Activated gamma-delta T cell treated with anti-CD3 and anti-CD28 coated beads, Interleukin-2, amount 50 U/mL, for 16 hours (primary cell): ENCODE measurements at regions not wholly inside any gene's neighbourhood (a gene's known extent, or its start where the extent isn't known, plus 50 kb on each side); places are given as distances from the start of the nearest gene placed in this dataset.
"Not testable (repeated sequence)": the region's sequence is repeated elsewhere in the genome, so short reads cannot be mapped to it uniquely, and the experiment has no call there.

Source experiments
- DNase-seq: peaks from one replicate; pipeline ENCODE4 v3.0.0-alpha.2; 2020; ENCODE audit warnings: low read depth

DNA sequence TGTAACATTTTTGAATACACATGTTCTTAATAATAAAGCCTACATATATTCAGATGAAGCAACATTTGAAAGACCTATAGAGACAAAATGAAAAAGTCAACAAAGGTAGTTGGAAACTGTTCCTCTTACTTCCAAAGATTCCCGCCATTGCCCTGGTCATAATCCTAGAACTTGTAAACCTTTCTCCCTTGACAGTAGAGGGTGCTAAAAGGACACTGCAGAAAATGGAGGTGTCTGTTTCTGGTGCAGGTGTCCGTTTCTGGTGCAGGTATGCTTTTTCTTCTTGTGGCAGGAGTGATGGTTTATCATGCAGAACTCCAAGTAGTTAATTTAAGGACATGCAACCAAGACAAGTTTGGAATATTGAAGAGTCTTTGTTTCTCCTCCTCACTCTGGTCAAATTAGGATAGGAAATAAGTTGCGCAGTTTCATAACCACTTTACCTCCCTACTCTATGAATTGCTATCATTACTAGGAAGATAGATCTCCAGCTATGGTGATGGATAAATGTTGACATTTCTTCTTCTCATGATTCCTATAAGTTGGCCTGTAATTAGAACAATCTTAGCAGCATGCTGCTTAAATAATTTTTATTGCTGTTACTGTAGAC lies 56.0 kb upstream of the FAM174A start:
- no peak for DNase-seq

DNA sequence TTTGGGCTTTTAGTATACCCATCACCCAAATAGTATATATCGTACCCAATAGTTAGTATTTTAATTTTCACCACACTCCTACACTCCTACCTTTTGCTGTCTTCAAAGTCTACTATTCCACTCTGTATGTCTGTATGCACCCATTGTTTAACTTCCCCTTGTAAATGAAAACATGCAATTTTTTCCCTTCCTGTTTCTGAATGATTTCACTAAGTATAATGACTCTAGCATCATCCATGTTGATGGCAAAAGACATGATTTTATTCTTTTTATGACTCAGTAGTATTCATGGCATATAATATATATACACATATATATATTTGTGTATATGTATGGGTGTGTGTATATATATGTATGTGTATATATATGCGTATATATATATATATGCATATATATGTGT lies 63.1 kb upstream of the FAM174A start:
- DNase-seq: no peak

DNA sequence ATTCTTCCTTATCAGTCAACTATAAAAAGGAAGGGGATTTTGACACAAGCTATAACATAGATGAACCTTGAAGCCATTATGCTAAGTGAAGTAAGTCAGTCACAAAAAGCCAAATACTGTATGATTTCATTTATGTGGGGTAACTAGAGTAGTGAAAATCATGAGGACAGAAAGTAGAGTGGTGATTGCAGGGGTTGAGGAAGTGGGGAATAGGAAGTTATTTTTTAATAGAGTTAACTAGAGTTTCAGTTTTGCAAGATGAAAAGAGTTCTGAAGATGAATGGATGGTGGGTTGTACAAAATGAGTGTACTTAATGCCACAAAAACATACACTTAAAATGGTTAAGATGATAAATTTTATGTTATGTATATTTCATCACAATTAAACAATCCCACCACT lies 65.4 kb upstream of the FAM174A start:
- no peak for DNase-seq

DNA sequence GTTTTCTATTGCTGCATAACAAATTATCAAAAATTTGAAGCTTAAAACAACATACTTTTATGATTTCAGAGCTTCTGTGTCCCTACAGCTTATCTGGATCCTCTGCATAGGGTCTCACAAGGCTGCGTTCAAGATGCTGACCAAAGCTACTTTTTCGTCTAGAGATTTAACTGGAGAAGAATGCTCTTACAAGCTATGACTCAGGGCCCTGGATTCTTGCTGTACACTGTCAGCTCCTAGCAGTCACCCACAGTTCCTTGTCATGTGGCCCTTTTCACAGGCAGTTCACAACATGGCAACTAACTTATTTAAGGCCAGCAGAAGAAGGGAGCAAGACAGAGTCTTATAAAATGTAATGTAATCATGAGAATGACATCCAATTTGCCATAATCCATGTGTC lies 70.8 kb upstream of the FAM174A start:
- DNase-seq: no peak

DNA sequence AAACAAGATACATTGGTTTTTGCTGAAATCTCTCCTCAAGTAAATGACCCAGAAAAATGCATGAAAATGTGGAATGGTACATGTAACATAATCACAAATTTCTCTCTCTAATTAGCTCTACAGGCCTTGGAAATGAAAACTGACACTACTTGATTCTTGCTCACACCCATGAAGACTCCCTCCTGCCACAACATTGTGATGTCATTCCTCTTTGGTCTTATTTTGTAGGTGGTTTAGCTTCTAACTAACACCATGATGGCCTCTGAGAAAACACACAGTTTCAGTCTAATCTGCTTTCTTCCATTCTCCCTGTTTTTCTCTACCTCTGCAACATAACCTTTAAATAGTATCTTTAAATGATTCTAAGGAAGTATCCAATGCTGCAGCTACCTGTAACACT lies 78.6 kb upstream of the FAM174A start:
- DNase-seq: no peak

DNA sequence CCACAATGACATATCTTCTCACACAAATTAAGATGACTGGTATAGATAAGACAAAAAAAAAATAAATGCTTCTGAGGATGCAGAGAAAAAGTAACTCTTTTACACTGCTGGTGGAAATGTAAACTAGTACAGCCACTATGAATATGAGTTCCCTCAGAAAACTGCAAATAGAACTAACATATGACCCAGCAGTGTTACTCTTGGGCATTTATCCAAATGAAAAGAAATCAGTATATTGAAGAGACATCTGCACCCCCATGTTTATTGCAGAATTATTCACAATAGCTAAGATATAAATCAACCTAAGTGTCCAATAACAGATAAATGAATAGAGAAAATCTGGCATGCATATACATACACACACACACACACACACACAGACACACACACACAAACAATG lies 83.0 kb upstream of the FAM174A start:
- no peak for DNase-seq

DNA sequence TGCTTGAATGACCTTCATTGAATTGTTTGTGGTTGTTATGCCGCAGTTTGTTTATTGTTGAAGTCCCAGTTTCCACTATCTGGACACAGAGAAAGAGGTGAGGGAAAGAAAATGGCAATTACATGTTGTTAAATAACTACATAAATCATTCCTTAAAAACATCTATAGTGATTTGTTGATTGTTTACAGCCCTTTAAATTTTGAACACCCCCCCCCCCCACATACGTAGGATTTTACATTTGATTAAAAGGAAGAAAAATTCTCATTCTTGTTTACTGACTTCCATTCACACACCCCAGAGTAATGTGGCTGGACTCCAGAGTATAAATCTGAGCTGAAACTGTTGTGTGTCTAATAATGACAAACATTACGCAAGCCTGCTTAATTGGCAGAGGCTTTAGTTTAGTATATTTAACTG lies 87.1 kb upstream of the FAM174A start:
- DNase-seq: no peak

DNA sequence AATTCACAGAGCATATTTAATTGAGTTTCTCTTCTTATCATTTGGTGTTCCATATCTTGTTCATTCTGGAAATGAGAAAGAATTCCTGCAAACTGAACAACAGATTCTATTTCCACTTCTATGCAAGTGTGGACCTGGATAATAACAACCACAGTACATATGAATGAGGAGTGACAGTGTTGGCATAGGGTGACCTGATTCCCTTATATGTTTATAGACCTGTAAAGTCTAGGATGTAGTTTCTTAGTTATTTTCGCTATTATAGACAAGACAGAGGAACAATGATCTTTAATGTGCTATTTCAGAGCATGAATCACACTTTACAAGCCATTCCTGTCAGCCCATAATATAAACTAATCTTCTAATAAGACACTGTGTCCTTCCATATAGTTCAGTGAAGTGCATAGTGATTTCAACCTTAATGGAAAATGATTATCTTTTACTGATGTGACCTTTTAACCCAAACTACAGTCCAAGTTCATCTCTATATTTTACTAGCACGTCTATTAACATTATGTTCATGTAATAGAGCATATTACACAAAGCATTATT lies 88.2 kb upstream of the FAM174A start:
- no peak for DNase-seq

DNA sequence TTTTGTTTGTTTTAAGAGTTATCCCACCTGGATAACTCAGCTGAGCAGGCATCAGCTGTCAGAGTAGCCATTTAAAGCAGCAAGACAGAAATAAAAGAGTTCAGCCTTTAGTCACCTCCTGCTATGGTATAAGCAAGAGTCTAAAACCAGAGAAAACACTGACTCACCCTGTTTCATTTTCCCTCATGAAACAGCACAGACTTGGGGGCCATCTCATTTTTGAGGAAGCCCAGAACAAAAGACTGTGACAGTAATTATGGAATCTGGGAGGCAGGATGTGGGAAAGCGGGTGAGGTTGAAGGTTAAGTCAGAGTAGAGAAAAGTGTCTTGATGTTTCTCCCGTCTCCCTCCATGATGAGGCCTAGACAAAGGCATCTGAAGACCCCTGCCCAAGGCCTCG lies 90.2 kb upstream of the FAM174A start:
- DNase-seq: no peak

DNA sequence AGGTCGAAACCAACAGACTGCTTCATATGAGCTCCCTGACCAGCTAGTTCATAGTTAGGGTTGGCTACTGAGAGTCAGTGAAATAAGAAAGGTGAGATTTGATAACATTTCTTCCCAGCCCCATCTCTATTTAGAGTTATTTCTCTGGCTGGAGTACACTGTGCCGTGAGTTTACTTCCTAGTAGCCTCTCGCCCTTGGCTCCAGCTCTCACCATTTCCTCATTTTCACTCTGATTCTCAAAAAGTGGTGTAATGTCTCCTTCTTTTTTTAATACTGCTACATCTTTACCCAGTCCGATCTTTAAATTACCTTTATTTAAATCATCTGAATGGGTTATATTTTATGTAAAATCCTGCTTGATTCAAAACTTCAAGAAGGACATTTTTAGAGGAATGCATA lies 100.4 kb upstream of the FAM174A start:
- DNase-seq: no peak

DNA sequence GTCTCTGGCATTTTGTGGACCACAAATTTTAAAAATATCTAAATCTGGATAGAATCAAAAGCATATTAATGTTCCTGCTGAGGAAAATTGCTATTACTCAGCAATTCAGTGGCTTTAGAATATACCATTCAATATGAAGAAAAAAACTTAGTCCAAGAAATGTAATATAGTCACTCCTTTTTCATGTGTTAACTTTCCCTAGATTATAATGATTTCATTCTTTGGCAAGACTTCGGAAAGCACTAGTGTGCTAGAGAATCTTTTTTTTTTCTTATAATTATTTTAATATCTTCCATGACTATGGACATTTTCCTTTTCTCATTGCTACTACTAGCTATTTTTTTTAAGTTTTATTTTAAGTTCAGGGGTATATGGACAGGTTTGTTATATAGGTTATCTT lies 102.4 kb upstream of the FAM174A start:
- no peak for DNase-seq

DNA sequence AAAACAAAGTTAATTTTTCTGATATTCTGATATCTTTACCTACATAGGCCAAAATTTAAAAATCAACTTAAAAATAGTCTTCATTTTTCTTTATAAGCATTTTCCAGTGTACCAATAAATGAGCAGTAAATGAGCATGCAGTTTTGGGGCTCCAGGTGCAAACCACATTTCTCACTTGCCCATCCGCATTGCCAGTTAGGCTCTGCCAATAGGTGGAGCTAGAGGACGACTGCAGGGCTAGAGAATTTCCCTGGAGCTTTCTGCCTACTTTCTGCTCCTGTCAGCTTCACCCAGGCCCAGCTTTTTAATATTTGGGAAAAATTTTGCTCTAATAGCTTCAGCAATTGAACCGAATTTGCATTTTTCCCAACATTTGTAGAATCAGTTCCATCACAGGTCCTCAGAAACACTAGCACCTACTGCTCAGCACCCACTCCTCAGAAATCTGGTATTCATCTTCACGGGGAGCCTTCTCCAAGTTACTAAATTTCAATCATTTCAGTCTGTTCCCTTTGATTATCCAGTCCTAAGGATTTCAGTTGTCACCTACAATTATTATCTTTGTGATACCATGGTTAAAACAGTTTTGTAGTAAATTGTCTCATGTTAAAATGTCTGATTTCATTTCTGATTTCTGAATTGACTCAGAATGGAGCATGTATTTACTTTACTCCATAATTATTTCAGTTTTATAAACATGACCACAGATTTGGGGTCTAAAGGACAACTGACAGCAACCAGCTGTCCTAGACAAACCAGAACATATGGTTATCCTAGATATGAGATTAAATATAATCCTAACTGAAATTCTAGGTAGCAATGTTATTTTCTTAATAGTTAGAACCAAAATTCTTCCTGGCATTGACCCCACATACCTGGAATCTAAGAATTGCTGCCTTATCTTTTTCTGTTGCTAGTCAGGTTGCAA lies 104.6 kb upstream of the FAM174A start:
- DNase-seq: peak; percentile 20

DNA sequence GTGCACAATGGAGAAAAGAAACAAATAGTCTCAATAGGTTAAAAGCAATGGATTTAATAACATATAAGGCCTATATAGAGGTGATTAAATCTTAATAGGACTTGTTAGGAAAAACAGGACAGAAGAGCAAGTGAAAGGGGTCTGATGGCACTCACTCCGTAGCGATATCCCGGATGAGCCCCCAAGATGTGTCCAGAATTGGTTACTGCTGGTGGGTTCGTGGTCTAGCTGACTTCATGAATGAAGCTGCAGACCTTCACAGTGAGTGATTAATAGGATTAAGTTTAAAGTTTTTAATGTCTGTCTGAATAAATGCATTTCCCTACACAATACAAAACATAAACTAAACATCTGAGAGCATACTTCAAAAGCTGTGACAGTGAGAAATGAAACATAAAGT lies 110.4 kb upstream of the FAM174A start:
- no peak for DNase-seq

DNA sequence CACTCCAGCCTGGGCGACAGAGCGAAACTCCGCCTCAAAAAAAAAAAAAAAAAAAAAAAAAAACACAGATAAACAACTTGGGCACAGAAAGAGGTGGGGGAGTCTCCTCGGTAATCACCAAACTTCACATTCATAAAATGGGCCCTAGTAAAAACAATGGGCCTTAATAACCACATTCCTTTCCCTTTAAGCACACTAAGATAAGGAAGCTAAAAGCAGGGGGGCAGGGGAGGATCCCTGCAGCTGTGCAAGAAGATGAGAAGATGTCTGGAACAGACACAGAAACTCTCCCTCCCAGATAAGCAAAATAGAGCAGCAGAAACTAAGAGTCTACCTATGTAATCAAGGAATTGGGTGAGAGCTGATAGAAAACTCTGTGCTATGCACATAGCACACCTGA lies 111.2 kb upstream of the FAM174A start:
- DNase-seq: no peak

DNA sequence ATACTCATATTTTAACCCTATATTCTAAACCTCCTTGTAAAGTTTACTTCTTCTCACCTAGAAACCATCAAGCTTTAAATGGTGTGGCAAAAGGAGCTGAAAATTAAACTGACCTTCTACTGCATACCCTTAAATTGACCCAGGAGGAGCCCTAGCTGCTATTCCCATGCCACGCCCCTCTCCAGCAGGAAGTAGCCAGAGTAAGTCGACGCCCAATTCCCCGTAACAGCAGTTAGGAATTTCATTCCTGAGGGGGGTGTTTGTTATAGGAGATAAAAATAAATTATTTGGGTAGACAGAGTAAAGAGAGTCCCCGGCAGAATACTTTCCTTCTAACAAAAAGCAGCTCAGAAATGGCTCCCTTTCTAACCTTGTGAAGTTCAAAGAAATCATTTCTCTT lies 111.8 kb upstream of the FAM174A start:
- no peak for DNase-seq

DNA sequence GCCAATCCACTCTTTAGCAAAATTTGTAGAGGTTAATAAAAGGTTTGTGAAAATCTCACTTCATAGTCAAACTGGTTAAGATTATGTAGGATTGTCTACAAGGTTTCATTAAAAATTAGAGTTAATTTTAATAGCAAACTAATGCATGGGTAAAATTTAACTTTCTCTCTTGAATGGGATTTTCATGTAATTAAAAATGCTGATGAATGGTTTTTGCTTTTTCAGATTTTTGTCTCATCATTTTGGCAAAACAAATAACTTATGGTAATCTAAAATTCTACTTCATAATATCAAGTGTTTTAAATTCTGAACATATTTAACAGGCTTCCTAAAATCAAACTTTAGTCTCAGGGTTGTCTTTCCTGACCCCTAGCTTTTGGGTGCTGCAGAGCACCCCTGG lies 113.8 kb upstream of the FAM174A start:
- DNase-seq: no peak

DNA sequence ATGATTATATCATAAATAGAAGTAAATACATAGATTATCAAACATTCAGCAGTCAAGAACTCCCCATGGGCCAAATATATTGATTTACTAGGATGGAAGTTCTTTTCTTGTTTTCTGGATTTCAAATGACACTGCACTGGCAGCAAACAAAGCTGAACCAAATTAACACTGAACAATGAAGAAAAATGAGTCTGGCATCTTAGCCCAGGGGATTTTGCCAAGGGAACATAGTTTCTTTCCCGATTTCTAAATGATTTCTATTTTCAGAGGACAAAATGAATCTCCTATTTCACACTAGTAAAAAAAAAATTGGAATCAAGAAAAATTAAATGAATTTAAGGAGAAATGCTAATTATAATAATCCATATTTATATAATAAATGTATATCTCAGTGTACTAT lies 116.9 kb upstream of the FAM174A start:
- no peak for DNase-seq

DNA sequence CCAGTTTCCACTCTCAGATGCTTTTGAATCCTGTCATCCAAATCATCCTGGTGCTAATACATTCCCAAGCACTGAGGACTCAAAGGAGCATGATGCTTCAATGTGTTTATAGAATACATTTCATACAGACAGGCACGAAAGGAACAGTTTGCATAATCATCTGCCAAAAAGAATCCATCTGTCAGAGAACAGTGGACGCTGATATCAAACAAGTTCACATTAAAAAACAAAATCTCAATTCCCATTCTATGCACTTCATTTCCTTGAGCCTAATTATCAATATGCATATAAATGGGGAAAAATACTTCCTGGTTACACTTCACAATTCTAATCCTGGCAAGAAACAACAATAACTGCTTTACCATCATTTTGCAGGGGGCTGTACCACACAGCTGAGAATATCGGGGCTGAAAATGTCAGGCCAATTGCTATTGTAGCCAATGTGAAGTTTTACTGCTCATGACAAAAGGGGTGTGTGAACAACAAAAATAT lies 125.5 kb upstream of the FAM174A start:
- DNase-seq: no peak

DNA sequence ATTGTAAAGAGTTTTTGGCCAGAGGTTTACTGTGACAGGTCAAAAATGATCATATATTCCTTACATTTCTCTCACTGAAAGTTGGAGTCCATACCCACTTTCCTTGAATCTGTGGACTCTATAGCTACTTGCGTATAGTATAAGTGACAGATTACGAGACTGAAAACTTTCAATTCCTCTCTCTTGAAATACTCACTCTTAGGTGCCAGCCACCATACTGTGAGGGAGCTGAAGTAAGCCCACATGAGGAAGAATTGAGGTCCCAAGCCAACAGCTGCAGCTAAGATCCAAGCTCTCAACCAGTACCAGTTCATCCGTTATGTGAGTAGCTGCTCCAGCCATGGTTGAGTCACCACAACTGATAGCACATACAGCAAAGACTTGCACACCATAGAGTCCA lies 128.1 kb upstream of the FAM174A start:
- DNase-seq: no peak

DNA sequence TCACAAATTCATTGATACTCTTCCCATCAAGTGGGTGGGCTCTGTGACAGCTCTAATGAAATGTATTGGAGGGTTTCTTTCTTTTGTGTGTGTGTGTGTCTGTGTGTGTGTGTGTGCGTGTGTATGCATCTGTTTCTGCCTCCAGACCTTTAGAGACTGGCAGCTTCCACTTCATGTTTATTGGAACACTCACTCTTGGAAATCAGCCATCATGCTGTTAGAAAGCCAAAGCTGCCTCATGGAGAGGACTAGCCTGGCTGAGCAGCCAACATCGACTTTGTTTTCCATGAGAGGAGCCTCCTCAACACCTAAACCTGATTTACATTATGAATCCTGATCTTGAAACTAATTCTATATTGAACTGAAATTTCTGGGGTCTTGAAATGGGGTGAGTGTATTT lies 128.5 kb upstream of the FAM174A start:
- no peak for DNase-seq

DNA sequence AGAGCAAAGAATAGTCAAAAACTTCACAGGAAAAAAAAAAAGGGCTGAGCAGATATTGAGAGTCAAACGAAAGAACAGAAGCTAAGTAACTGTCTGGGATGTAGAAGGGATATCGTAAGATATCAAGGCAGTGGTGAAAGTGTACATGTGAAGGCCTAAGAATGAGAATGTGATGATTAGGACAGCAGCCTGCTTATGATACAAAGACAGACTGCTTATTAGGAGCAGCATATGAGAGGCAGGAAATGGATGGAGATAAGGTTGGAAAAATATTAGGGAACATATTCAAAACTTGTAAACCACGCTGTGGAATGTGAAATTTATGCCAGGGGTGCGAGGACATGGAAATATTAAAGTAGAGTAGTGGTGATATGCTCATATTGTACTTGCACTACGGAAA lies 133.1 kb upstream of the FAM174A start:
- no peak for DNase-seq

DNA sequence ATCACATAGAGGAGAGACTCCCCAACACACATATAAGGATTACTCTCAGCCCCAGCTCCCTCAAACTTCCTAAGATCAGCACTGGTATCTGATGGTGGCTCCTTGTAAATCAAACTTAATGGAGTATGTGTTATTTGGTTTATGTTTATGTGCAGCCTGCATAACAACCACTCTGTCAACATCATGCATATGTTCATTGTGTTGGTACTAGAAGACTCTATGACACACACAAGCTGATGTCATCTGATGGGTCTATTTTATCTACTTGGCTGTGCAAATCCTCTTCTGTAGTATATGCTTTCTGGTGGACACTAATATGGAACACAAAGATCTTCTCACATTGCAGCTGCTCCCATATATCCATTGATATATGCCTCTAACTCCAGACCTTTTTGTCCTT lies 134.0 kb upstream of the FAM174A start:
- no peak for DNase-seq

DNA sequence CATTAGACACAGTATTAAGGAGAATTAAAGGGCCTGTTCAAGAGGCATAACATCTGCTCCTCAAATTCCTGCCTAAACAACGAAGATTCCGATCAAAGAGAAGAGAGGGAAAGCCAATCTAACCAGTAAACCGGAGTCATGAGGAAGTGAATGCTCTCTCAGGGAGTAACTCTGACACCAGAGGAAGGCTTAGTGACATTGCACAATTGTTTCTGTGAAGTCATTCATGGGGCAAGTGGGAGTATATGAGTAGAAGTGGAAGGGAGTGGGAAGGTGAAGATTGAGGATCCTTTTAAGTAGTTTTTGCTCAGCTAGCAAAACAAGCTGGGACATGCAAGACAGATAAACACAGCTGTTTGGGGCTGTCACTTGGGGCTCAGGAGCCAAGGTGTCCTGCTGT lies 136.4 kb upstream of the FAM174A start:
- not testable (repeated sequence) for DNase-seq
